WERI-Rb-1 (cell line): ENCODE measurements at regions not wholly inside any gene's neighbourhood (a gene's known extent, or its start where the extent isn't known, plus 50 kb on each side); places are given as distances from the start of the nearest gene placed in this dataset.
"Not testable (repeated sequence)": the region's sequence is repeated elsewhere in the genome, so short reads cannot be mapped to it uniquely, and the experiment has no call there.

Experiments
- DNase-seq: peaks from one replicate; pipeline ENCODE4 v3.0.0-alpha.2; 2020
- H3K27ac ChIP-seq: fragments of 250-450 bp; sonication (Bioruptor Pico); 2 replicates; pipeline ENCODE4 v1.5.1; 2020; ENCODE audit warnings: mild to moderate bottlenecking, moderate library complexity
- H3K27me3 ChIP-seq: fragments of 250-450 bp; sonication (Bioruptor Pico); 2 replicates; pipeline ENCODE4 v1.5.1; 2021; ENCODE audit warnings: mild to moderate bottlenecking, low read depth, moderate library complexity; ENCODE audit not compliant: insufficient read depth, severe bottlenecking
- H3K36me3 ChIP-seq: fragments of 250-450 bp; sonication (Bioruptor Pico); 2 replicates; pipeline ENCODE4 v1.5.1; 2020; ENCODE audit warnings: mild to moderate bottlenecking, moderate library complexity
- H3K4me3 ChIP-seq: 2 replicates; pipeline ENCODE4 v1.5.1; 2011; ENCODE audit warnings: low read depth, mild to moderate bottlenecking, control low read depth, low read length
- H3K9me3 ChIP-seq: fragments of 250-450 bp; sonication (Bioruptor Pico); 2 replicates; pipeline ENCODE4 v1.5.1; 2021; ENCODE audit warnings: mild to moderate bottlenecking, moderate library complexity; ENCODE audit not compliant: severe bottlenecking
- TF ChIP-seq, protein P1 (sequence below): IDR thresholded peaks from 2 replicates; pipeline ENCODE4 v1.5.1; 2011; ENCODE audit warnings: low read depth, mild to moderate bottlenecking, control low read depth, inconsistent platforms, low read length

DNA sequence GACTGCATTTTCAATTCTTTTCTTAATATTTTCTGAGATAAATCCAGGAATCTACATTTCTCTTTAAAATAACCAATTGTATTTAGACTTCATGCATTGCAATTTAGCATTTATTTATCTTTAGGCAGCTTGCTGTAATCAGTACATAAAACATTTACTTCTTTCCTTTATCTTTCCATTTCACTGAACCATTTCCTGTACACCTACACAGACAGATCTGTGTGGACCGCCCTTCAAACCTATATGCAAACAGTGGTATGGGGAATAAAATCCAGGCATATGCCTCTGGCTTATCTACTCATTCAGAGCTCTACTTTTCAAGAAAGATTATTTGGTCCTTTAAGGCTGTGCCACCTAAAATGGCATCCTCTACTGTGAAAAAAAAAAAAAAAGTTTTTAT, 640.0 kb downstream of the MAT2B start:
- DNase-seq: no peak
- no peak overlapping the region for H3K27ac ChIP-seq
- no peaks in the 10 kb centered on the region for H3K27me3 ChIP-seq
- H3K9me3 ChIP-seq: no peaks in the 10 kb centered on the region
- H3K4me3 ChIP-seq: no peak overlapping the region
- no peaks in the 10 kb centered on the region for H3K36me3 ChIP-seq
- TF ChIP-seq, protein P1, sequence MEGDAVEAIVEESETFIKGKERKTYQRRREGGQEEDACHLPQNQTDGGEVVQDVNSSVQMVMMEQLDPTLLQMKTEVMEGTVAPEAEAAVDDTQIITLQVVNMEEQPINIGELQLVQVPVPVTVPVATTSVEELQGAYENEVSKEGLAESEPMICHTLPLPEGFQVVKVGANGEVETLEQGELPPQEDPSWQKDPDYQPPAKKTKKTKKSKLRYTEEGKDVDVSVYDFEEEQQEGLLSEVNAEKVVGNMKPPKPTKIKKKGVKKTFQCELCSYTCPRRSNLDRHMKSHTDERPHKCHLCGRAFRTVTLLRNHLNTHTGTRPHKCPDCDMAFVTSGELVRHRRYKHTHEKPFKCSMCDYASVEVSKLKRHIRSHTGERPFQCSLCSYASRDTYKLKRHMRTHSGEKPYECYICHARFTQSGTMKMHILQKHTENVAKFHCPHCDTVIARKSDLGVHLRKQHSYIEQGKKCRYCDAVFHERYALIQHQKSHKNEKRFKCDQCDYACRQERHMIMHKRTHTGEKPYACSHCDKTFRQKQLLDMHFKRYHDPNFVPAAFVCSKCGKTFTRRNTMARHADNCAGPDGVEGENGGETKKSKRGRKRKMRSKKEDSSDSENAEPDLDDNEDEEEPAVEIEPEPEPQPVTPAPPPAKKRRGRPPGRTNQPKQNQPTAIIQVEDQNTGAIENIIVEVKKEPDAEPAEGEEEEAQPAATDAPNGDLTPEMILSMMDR: no peak

DNA sequence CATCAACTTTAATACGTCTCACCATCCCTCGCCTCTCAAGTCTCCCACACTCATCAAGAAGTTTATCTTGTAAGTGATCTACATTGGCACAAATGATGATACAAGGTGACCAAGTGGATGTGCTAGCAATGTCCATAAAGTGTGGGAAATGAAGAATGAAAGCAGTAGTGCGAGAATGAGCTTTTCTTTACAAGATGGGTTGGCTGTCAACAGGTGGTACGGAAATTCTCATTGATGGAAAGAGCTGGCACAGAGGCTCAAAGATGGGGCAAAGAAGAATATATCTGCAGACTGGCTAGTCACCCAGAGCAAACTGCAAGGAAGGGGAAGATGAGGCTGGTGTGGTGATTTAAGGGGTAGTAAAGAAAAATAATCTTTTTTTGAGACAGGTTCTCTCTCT, 640.8 kb downstream of the MAT2B start:
- Histone ChIP-seq H3K4me3 (no peak overlapping the region), H3K27ac (no peak overlapping the region), H3K9me3 (no peaks in the 10 kb centered on the region), H3K36me3 (no peaks in the 10 kb centered on the region), H3K27me3 (no peaks in the 10 kb centered on the region)
- DNase-seq: no peak
- TF ChIP-seq, protein P1: no peak

DNA sequence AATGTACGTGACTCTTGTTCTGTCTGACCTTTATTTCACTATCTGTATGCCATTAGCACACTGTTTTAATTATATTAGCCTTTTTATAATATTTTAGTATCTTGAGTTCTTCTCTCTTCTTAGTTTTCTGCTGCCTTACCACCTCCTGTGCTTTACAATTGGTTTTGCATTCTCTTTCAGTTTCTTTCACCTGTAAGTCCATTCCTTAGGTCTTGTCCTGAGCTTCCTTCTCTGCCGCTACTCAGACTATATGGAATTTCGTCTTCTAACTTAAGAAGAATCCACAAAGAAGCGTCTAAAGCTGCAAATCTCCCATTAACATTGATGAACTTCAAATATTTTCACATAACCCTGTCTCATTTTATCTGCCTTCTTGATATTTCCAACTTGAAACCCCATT, 642.9 kb downstream of the MAT2B start:
- DNase-seq: no peak
- no peaks in the 10 kb centered on the region for H3K27me3 ChIP-seq
- H3K9me3 ChIP-seq: no peaks in the 10 kb centered on the region
- TF ChIP-seq, protein P1: no peak
- no peaks in the 10 kb centered on the region for H3K36me3 ChIP-seq
- no peak overlapping the region for H3K4me3 ChIP-seq
- H3K27ac ChIP-seq: no peak overlapping the region

DNA sequence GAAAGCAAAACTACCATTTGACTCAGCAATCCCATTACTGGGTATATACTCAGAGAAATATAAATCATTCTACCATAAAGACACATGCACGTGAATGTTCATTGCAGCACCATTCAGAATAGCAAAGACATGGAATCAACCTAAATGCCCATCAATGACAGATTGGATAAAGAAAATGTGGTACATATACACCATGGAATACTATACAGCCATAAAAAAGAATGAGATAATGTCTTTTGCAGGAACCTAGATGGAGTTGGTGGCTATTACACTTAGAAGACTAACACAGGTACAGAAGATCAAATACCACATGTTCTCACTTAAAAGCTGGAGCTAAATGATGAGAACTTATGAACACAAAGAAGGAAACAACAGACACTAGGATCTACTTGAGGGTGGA, 647.1 kb downstream of the MAT2B start:
- not testable (repeated sequence) for DNase-seq, H3K36me3 ChIP-seq, H3K9me3 ChIP-seq, H3K4me3 ChIP-seq, H3K27me3 ChIP-seq, H3K27ac ChIP-seq

DNA sequence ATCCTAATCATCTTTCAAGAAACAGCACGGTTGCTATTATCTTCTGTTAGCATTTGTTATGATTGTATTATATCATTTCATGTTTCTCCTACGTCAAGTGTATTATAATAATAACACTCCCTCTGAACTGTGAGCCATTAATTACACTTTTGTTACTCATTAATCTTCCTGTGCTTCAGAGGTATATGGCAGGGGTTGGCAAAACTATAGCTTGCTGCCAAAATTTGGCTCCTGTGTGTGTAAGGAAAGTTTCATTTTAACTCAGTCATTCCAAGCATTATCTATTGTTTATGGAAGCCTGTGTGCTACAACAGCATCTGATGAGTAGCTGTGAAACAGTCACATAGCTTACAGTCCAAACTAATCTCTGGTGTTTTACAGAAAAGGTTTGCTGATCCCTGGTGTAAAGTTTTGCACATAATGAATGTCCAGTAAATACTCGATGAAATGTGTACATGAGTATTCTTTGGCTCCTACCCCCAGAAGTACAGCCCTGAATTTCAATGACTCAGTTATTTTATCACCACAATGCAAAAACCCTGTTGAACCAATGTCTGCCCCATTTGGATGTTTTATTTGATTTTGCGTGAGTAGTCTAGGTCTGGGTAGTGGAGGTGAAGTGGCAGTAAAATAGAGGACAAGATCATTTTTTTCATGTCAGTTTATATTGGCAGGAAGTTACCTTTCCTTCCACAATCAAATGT, 648.2 kb downstream of the MAT2B start:
- TF ChIP-seq, protein P1: no peak
- H3K27ac ChIP-seq: no peak overlapping the region
- no peaks in the 10 kb centered on the region for H3K36me3 ChIP-seq

DNA sequence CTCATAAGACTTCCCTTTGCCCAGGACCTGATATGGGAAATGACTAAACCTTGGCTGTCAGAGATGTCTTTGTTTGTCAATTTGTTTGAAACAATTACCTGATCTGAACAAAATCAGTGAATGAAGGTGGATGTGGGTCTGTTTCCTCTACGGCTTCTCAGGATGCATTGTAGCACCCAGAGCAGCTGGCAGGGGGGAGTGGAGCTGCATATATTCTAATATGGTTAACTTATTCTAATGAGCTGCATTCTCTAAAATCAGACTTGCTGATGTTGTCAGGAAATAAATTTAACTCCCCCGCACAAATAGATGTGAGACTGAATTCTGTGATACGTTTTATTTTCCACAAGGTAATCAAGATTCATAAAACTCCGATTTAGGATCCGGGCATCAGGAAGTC, 665.4 kb downstream of the MAT2B start:
- H3K4me3 ChIP-seq: no peak overlapping the region
- no peak for DNase-seq
- TF ChIP-seq, protein P1: no peak

More for the DNA sequence above, 648.2 kb downstream of the MAT2B start:
- DNase-seq: no peak
- no peaks in the 10 kb centered on the region for H3K27me3 ChIP-seq
- H3K9me3 ChIP-seq: no peaks in the 10 kb centered on the region
- H3K4me3 ChIP-seq: no peak overlapping the region

More for the DNA sequence above, 665.4 kb downstream of the MAT2B start:
- no peaks in the 10 kb centered on the region for H3K27me3 ChIP-seq
- H3K9me3 ChIP-seq: no peaks in the 10 kb centered on the region
- H3K27ac ChIP-seq: no peak overlapping the region
- H3K36me3 ChIP-seq: no peaks in the 10 kb centered on the region
